Aorta (tissue), 5 donors: ENCODE measurements at regions not wholly inside any gene's neighbourhood (a gene's known extent, or its start where the extent isn't known, plus 50 kb on each side); places are given as distances from the start of the nearest gene placed in this dataset.

Experiments used
- ATAC-seq: fragments of 200-7000 bp; cut with Tn5 transposase; one replicate; pipeline ENCODE4 v1.9.1; 2022; ENCODE audit warnings: moderate library complexity; ENCODE audit not compliant: low FRiP score
- DNase-seq, 2 donors: peaks; one replicate each; pipeline ENCODE4 v3.0.0-alpha.2; 2020
- H3K27ac ChIP-seq, 2 donors: one replicate each; pipeline ENCODE4 v1.5.1; 2013; ENCODE audit warnings: low read length in 2 of 2, mild to moderate bottlenecking in 2 of 2, moderate library complexity in 2 of 2, control low read depth in 1 of 2, inconsistent platforms in 1 of 2, low read depth in 1 of 2
- H3K27me3 ChIP-seq, 2 donors: one replicate each; pipeline ENCODE4 v1.6.1; 2013; ENCODE audit warnings: control low read depth in 1 of 2, low read length in 1 of 2, mild to moderate bottlenecking in 1 of 2, moderate library complexity in 1 of 2; ENCODE audit not compliant: insufficient read depth in 2 of 2, control insufficient read depth in 1 of 2
- H3K36me3 ChIP-seq, 2 donors: one replicate each; pipeline ENCODE4 v1.6.1; 2013; ENCODE audit warnings: control low read depth in 1 of 2, low read length in 1 of 2, mild to moderate bottlenecking in 1 of 2; ENCODE audit not compliant: insufficient read depth in 2 of 2, control insufficient read depth in 1 of 2
- H3K4me1 ChIP-seq, 2 donors: one replicate each; pipeline ENCODE4 v1.6.1; 2013; ENCODE audit warnings: low read length in 2 of 2, control low read depth in 1 of 2, mild to moderate bottlenecking in 1 of 2, moderate library complexity in 1 of 2; ENCODE audit not compliant: insufficient read depth in 2 of 2, control insufficient read depth in 1 of 2
- H3K4me3 ChIP-seq, 2 donors: one replicate each; pipeline ENCODE4 v1.5.1; 2013; ENCODE audit warnings: low read length in 2 of 2, control low read depth in 1 of 2, mild to moderate bottlenecking in 1 of 2
- H3K9me3 ChIP-seq: one replicate; pipeline ENCODE4 v1.6.1; 2013; ENCODE audit warnings: mild to moderate bottlenecking, low read length; ENCODE audit not compliant: control insufficient read depth
- WGBS, 2 donors: extraction: QIAGEN DNeasy Blood & Tissue Kit; methylation state at CpG; one replicate each; pipeline ENCODE4 v1.1.7; 2013; 5-methylcytosine and 5-hydroxymethylcytosine counted together
- intact Hi-C, 2 donors: fragments of 100-400 bp; cut with DNase I; formaldehyde crosslinking; loops; one replicate each; pipeline versions ENCODE4 v1.14.2 to v1.15.0; 2022
- donor health status: healthy with polysubstance abuse.
- donor health status: Bipolar disorder and iron deficiency.
- donor health status: DM: no; HTN: no; CAD: no.
- donor health status: DM: no; HTN: no; CAD: no.
- donor health status: DM: yes; HTN: yes; CAD: no.

DNA sequence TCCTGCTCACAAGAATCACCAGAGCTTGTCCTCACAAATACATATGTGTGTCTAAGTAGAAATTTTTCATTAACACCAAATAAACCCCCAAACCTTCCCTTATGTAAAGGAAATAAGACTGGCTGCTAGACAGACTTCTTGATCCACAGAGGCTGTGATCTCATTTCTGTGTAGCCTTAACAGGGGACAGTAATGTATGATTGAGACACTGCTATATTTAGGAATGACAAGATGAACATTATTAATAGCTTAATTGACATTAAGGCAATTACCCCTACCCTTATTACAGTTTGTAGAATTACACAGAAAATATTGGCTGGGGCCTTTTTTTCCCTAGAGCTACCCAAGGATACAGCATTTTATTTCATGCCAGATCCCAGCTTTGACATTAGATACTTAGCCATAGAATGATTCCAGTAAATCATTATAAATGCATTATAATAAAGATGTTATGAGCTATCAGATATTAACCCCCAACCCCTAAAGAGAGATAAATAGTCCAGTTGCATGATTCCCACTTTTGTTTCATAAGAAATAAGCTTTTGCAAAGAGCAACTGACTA, 392.1 kb upstream of the HNRNPA3 start:
- Histone ChIP-seq H3K36me3 (no peaks in the 10 kb centered on the region), H3K27me3 (peaks cover 0 to 3% of the 10 kb centered on the region in 2 donors), H3K27ac (no peak overlapping the region), H3K4me3 (no peak overlapping the region), H3K9me3 (peaks cover 3% of the 10 kb centered on the region), H3K4me1 (no peaks in the 10 kb centered on the region)
- ATAC-seq, result no peak
- intact Hi-C loops, result no loop called here
- DNase-seq, result no peak

DNA sequence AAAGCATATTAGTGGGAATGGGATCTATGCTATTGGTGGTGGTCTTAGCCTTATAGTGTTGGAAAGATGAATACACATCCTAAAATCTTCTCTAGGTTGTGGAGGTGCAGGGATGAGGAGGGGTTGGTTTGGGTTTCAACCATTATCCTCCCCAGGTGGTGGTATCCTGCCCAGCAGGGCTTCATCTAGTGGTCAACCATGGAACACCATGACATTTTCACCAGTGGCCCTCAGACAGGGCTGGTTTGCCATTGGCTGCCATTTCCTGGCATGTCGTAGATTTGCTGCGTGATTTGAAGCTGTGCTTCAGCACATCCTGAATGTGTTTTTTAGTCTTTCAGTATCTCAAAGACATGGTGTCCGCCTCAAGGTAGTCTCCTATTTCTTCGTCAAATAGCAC, 391.2 kb upstream of the HNRNPA3 start:
- H3K4me1 ChIP-seq, result no peaks in the 10 kb centered on the region
- intact Hi-C loops, result no loop called here
- H3K4me3 ChIP-seq, result no peak overlapping the region
- no peak for ATAC-seq
- no peaks in the 10 kb centered on the region for H3K36me3 ChIP-seq
- peaks cover 3% of the 10 kb centered on the region for H3K9me3 ChIP-seq
- no peak for DNase-seq
- H3K27ac ChIP-seq, result no peak overlapping the region
- peaks cover 0 to 3% of the 10 kb centered on the region in 2 donors for H3K27me3 ChIP-seq
- WGBS, 2 donors, result 97% methylated on average over 4 of the region's 4 CpGs

DNA sequence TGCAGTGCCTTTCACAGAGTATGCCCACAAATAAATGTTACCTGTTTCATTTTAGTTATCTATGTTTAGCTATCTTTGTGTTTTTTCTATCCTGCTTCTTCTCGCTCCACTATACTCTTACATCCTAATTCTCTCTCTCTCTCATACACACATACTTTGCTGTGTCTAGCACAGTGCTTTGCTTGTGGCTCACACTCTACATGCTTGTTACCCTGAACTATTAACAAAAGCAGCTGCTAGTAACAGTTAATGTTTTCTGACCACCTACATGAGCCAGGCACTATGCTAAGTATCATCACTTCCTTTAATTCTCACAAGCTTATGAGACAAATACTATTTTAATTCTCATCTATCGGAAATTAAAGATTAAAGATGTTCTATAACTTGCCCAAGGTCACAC, 390.5 kb upstream of the HNRNPA3 start:
- no peaks in the 10 kb centered on the region for H3K36me3 ChIP-seq
- ATAC-seq, result no peak
- intact Hi-C loops, result no loop called here
- H3K4me1 ChIP-seq, result no peaks in the 10 kb centered on the region
- no peak overlapping the region for H3K27ac ChIP-seq
- peaks cover 0 to 3% of the 10 kb centered on the region in 2 donors for H3K27me3 ChIP-seq
- H3K4me3 ChIP-seq, result no peak overlapping the region
- peaks cover 3% of the 10 kb centered on the region for H3K9me3 ChIP-seq
- DNase-seq, result no peak
- 93 to 95% methylated on average over 2 of the region's 2 CpGs for WGBS, 2 donors

DNA sequence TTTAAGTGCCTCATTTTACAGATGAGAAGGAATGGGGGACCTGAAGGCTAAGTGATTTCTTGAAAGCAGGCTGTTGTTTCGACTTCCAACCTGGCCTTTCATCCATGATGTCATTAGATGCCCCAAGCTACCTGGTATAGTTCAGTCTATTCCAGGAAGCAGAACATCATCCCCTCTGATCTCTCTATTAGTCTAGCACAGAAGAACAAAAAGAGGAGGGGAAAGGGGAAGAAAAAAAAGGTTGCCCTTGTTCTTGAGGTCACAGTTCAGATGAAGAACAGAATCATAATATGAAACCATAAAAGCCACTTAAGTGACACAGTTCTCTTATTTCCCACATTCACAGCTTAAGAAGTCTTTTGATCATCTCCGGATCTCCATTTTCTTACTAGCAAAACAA, 386.2 kb upstream of the HNRNPA3 start:
- peaks cover 0 to 2% of the 10 kb centered on the region in 2 donors for H3K4me1 ChIP-seq
- no peak overlapping the region for H3K27ac ChIP-seq
- H3K27me3 ChIP-seq, result peaks cover 0 to 3% of the 10 kb centered on the region in 2 donors
- no peak for ATAC-seq
- H3K36me3 ChIP-seq, result no peaks in the 10 kb centered on the region
- DNase-seq, result no peak
- intact Hi-C loops, result no loop called here
- 87 to 89% methylated on average over 2 of the region's 2 CpGs for WGBS, 2 donors
- H3K4me3 ChIP-seq, result no peak overlapping the region
- H3K9me3 ChIP-seq, result peaks cover 3% of the 10 kb centered on the region

DNA sequence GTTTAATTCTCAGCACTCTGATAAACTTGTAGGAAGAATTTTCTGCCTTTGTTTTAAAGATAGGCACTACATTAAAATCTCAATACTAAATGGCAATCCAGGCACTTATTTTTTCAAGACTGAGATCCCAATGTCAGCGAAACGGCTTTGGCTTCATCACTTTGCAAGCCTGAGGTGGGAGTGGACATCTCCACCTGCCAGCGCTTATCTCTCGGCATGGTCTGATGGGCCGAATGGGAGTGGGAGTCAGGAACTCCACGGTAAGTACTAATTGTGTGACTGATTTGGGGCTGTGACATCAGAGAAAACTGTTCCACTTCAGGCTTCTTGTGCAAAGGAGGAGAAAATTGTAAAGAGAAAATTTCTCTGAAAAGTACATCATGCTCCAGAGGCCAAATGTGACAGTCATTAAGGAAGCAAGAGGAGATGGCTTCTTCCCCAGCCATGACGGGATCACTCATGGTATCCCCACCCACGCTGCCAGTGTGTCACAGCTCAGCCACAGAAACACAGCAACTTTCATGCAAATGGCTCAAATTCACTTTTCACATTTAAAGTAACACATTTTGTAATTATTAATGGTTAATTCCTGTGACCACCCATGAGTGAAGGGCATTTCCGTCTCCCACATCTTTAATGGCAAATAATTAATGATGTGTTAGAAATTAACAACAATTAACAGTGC, 385.5 kb upstream of the HNRNPA3 start:
- H3K27me3 ChIP-seq, result peaks cover 0 to 3% of the 10 kb centered on the region in 2 donors
- no peak overlapping the region for H3K27ac ChIP-seq
- 86% methylated on average over 9 of the region's 9 CpGs for WGBS, 2 donors
- no peak overlapping the region for H3K4me3 ChIP-seq
- no peaks in the 10 kb centered on the region for H3K36me3 ChIP-seq
- intact Hi-C loops, result no loop called here
- ATAC-seq (no peak), DNase-seq (no peak)
- peaks cover 0 to 2% of the 10 kb centered on the region in 2 donors for H3K4me1 ChIP-seq
- peaks cover 3% of the 10 kb centered on the region for H3K9me3 ChIP-seq

DNA sequence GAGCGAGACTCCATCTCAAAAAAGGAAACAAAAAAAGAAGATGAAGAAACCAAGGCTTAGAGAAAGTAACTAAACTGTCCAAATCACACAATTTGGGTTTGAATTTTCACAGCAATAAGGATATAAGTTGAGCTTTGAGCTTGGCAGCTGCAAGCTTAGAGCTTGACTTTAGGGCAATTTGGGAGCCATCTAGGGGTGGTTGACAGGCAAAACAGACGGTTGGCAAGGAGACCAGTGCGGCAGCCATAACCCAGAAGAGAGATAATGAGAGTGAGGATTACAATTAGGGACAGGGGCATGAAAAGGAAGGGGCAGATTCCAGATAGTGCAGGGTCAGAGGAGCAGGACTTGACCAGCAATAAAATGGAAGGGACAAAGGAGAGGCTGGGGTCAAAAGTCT, 382.2 kb upstream of the HNRNPA3 start:
- H3K36me3 ChIP-seq, result no peaks in the 10 kb centered on the region
- no peaks in the 10 kb centered on the region for H3K27me3 ChIP-seq
- DNase-seq, result no peak
- H3K9me3 ChIP-seq, result no peaks in the 10 kb centered on the region
- 40 to 55% methylated on average over 3 of the region's 3 CpGs for WGBS, 2 donors
- intact Hi-C loops, result no loop called here
- no peak overlapping the region for H3K4me3 ChIP-seq
- H3K27ac ChIP-seq, result no peak overlapping the region
- no peak for ATAC-seq
- peaks cover 0 to 2% of the 10 kb centered on the region in 2 donors for H3K4me1 ChIP-seq

DNA sequence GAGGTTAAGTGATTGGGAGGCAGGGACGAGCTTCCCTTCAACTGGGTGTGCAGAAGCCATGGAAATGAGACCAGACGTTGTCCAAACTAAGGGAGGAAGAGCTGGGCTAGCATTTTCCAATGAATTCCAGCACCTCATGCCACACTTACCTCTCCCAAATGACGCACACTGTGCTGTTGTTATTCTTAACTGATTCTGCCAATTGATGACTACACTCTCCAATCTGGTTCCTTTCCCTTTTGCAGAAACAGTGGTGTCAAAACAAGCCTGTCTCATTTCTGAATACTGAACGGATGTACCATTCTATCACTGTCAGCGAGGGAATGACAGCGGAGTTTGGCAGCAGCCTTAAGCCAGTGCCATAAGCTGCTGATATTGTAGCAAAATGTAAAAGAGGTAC, 380.5 kb upstream of the HNRNPA3 start:
- Histone ChIP-seq H3K36me3 (no peaks in the 10 kb centered on the region), H3K9me3 (no peaks in the 10 kb centered on the region), H3K27ac (no peak overlapping the region), H3K4me3 (no peak overlapping the region), H3K4me1 (peaks cover 0 to 2% of the 10 kb centered on the region in 2 donors), H3K27me3 (no peaks in the 10 kb centered on the region)
- DNase-seq (no peak), ATAC-seq (peak; percentile 52)
- 32 to 60% methylated on average over 6 of the region's 6 CpGs for WGBS, 2 donors
- intact Hi-C loops, result no loop called here

DNA sequence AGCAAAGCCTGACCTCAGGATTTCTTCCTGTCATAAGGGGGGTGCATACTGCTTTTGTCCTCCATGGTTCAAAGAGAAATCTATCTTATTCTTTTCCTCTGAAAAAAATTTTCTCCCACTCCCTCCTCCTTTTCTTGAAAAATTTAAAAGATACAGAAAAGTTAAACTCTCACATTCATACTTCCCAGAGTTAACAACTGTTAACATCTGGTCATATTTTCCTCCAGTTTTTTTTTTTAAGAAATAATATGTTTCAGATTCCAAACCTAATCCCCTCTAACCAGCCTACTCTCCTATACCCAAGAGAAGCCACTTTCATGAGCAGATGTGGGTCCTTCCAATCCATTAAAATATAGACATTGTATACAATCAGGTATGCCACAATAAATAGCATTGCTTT, 378.9 kb upstream of the HNRNPA3 start:
- Histone ChIP-seq H3K36me3 (no peaks in the 10 kb centered on the region), H3K27me3 (no peaks in the 10 kb centered on the region), H3K4me1 (peaks cover 0 to 2% of the 10 kb centered on the region in 2 donors), H3K9me3 (no peaks in the 10 kb centered on the region), H3K4me3 (no peak overlapping the region), H3K27ac (no peak overlapping the region)
- intact Hi-C loops, result no loop called here
- no peak for ATAC-seq
- DNase-seq, result no peak

DNA sequence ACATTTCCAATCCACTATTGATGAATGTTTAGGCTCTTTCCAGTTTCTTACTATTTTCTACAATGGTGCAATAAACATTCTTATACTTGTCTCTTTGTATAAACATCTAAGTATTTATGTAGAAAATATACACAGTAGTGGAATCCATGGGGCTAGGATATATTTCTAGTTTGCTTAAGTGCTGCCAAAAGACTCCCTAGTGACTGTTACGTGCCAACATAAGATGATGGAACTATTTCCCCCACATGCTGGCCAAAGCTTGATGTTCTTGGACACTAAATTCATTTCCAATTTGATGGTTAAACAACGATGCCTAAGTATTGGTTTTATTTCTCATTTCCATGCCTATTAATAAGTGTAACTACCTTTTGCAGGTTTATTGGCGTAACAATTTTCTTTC, 378.4 kb upstream of the HNRNPA3 start:
- DNase-seq (no peak), ATAC-seq (no peak)
- H3K4me1 ChIP-seq, result peaks cover 0 to 2% of the 10 kb centered on the region in 2 donors
- intact Hi-C loops, result no loop called here
- no peaks in the 10 kb centered on the region for H3K27me3 ChIP-seq
- no peaks in the 10 kb centered on the region for H3K9me3 ChIP-seq
- H3K36me3 ChIP-seq, result no peaks in the 10 kb centered on the region
- 44 to 46% methylated on average over 3 of the region's 3 CpGs for WGBS, 2 donors
- no peak overlapping the region for H3K4me3 ChIP-seq
- H3K27ac ChIP-seq, result no peak overlapping the region
